SKM-1 treated with dmso at 0.1 percent for 144 hours (cell line): ENCODE measurements at regions not wholly inside any gene's neighbourhood (a gene's known extent, or its start where the extent isn't known, plus 50 kb on each side); places are given as distances from the start of the nearest gene placed in this dataset.
"Not testable (repeated sequence)": the region's sequence is repeated elsewhere in the genome, so short reads cannot be mapped to it uniquely, and the experiment has no call there.

Source experiments
- DNase-seq: peaks from one replicate; lab custom pipeline; 2025; ENCODE audit not compliant: unreplicated experiment; lab: John Stamatoyannopoulos, UW

GRCh38 chr2:56784046-56784445, 600.3 kb downstream of the CCDC85A start:
- DNase-seq, result no peak

GRCh38 chr2:56801214-56801613, 617.4 kb downstream of the CCDC85A start:
- no peak for DNase-seq

- DNase-seq, result no peak
Observed at GRCh38 chr2:56801770-56802169, 618.0 kb downstream of the CCDC85A start.

- no peak for DNase-seq
Observed at GRCh38 chr2:56803596-56803995, 619.8 kb downstream of the CCDC85A start.

- DNase-seq, result no peak
Observed at GRCh38 chr2:56806924-56807323, 623.1 kb downstream of the CCDC85A start.

- DNase-seq, result no peak
Observed at GRCh38 chr2:56807861-56808260, 624.1 kb downstream of the CCDC85A start.

- no peak for DNase-seq
Observed at GRCh38 chr2:56811401-56811800, 627.6 kb downstream of the CCDC85A start.

- DNase-seq, result no peak
Observed at GRCh38 chr2:56812432-56812831, 628.6 kb downstream of the CCDC85A start.

GRCh38 chr2:56813490-56813889, 629.7 kb downstream of the CCDC85A start:
- no peak for DNase-seq

GRCh38 chr2:56816666-56817065, 632.9 kb downstream of the CCDC85A start:
- DNase-seq, result no peak

- DNase-seq, result no peak
Observed at GRCh38 chr2:56831780-56832179, 648.0 kb downstream of the CCDC85A start.

- DNase-seq, result no peak
Observed at GRCh38 chr2:56834686-56835085, 650.9 kb downstream of the CCDC85A start.

- DNase-seq, result not testable (repeated sequence)
Observed at GRCh38 chr2:56840009-56840408, 656.2 kb downstream of the CCDC85A start.

- DNase-seq, result no peak
Observed at GRCh38 chr2:56860991-56861390, 677.2 kb downstream of the CCDC85A start.

- DNase-seq, result no peak
Observed at GRCh38 chr2:56871644-56872043, 687.9 kb downstream of the CCDC85A start.

- no peak for DNase-seq
Observed at GRCh38 chr2:56874717-56875116, 690.9 kb downstream of the CCDC85A start.

- DNase-seq, result no peak
Observed at GRCh38 chr2:56889738-56890137, 705.9 kb downstream of the CCDC85A start.

GRCh38 chr2:56892382-56892781, 708.6 kb downstream of the CCDC85A start:
- no peak for DNase-seq

GRCh38 chr2:56898986-56899385, 715.2 kb downstream of the CCDC85A start:
- DNase-seq, result no peak

- no peak for DNase-seq
Observed at GRCh38 chr2:56912490-56912889, 728.7 kb downstream of the CCDC85A start.

GRCh38 chr2:56918790-56919189, 735.0 kb downstream of the CCDC85A start:
- DNase-seq, result no peak

- no peak for DNase-seq
Observed at GRCh38 chr2:56933976-56934375, 750.2 kb downstream of the CCDC85A start.

- DNase-seq, result no peak
Observed at GRCh38 chr2:56934866-56935265, 751.1 kb downstream of the CCDC85A start.

- DNase-seq, result no peak
Observed at GRCh38 chr2:56940054-56940453, 756.3 kb downstream of the CCDC85A start.
